ENCODE measurements at regions not wholly inside any gene's neighbourhood (a gene's known extent, or its start where the extent isn't known, plus 50 kb on each side); places are given as distances from the start of the nearest gene placed in this dataset.

GRCh38 chr18:22731398-22731797 lies 201.7 kb upstream of the RBBP8 start:
- TF ChIP-seq, protein P1, sequence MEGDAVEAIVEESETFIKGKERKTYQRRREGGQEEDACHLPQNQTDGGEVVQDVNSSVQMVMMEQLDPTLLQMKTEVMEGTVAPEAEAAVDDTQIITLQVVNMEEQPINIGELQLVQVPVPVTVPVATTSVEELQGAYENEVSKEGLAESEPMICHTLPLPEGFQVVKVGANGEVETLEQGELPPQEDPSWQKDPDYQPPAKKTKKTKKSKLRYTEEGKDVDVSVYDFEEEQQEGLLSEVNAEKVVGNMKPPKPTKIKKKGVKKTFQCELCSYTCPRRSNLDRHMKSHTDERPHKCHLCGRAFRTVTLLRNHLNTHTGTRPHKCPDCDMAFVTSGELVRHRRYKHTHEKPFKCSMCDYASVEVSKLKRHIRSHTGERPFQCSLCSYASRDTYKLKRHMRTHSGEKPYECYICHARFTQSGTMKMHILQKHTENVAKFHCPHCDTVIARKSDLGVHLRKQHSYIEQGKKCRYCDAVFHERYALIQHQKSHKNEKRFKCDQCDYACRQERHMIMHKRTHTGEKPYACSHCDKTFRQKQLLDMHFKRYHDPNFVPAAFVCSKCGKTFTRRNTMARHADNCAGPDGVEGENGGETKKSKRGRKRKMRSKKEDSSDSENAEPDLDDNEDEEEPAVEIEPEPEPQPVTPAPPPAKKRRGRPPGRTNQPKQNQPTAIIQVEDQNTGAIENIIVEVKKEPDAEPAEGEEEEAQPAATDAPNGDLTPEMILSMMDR (IDR thresholded peaks at IDR 0.05; ENCODE audit: low read length), result no peak
- TF ChIP-seq EZH2 (IDR thresholded peaks at IDR 0.05; ENCODE audit: borderline replicate concordance, low read length), result no peak
